NOMO-1 treated with DMSO at 0.1 percent for 48 hours (cell line): ENCODE measurements at regions not wholly inside any gene's neighbourhood (a gene's known extent, or its start where the extent isn't known, plus 50 kb on each side); places are given as distances from the start of the nearest gene placed in this dataset.

ENCODE experiments used
- DNase-seq: peaks from one replicate; lab custom pipeline; 2025; ENCODE audit not compliant: unreplicated experiment; lab: John Stamatoyannopoulos, UW

GRCh38 chr6:144574796-144575195, 289.7 kb downstream of the UTRN start:
- no peak for DNase-seq

DNA sequence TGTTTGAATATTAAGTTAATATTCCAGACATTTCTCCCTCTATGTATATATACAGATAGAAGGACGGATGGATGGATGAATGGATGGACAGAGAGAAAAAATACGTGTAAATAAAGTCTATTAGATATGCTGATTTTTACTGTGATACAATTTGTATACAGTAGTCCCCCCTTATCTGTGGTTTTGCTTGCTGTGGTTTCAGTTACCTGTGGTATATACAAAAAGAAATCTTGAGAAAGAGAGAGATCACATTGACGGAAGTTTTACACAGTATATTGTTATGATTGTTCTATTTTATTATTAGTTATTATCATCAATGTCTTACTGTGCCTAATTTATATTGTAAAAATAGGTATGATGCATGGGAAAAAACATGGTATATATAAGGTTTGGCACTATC, 290.2 kb downstream of the UTRN start:
- no peak for DNase-seq

- no peak for DNase-seq
These were observed 291.7 kb downstream of the UTRN start for GRCh38 chr6:144576871-144577270.

DNA sequence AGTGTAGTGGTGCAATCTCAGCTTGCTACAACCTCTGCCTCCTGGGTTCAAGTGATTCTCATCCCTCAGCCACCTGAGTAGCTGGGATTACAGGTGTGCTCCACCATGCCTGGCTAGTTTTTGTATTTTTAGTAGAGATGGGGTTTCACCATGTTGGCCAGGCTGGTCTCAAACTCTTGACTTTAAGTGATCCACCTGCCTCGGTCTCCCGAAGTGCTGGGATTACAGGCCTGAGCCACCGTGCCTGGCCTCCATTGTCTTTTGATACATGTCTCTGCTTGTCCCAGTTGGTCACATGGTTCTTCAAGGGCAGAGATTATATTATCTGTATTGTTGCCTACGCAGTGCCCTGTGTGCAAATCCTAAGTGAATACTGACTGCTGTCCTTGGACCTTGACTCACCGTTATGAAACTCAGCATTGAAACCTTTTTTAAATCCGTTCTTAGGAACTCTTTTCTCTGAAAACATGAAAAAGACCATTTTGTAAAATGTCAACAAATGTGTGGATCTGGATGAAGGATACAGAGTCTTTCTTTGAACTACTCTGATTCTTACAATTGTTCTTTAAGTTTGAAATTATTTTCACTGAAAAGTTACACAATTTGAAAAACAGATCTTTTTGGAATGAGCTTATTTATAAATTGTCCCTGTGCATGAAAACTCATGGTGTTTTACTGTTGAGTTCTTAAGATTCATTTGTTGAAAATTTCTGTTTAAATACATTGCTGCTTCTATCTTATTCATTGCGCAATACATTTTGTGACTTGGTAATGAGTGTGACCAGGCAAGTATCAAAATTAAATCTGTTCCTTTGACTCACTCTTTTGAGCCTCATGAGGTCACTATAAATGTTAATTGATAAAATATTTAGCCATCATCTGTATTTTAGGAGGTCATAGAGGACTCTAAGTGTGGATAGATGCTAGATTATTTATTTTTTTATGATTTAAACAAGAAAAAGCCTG, 293.5 kb downstream of the UTRN start:
- DNase-seq: no peak

DNA sequence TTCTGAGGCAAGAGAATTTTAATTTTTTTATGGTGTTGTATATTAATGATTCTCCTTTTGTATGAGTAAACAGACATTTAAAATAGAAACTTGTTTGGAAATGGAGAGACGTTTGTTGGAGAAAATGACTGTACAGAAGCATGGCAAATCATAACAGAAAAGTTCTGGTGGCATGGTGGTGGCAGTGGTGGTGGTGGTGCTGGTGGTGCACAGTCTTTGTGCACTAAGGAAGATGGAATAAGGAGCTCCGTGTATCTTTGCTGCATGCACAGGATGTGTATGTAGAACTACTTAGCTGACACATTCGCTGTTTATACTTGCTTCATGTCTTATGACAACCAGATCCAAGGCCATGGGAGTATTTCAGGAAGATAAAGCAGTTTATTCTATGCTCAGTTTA, 294.9 kb downstream of the UTRN start:
- DNase-seq: no peak

DNA sequence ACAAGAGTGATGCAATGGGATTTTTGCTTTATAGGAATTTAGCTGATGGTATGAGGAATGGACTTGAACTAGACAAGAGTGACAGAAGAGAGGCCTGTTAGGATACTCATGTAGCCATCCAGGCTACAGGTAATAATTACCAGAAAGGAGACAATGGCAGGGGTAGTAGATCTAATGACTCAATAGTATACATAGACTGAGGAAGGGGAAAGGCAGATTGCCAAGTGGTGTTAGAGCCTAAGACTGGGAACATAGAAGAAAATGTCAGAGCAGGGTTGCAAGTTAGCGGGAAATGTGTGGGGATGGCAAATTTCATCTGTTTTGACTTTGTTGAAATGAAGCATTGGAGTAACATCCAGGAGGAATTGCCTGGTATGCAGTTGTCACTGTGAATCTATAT, 295.6 kb downstream of the UTRN start:
- no peak for DNase-seq

- DNase-seq: peak; percentile 21
These were observed 296.8 kb downstream of the UTRN start for GRCh38 chr6:144581812-144582537.

DNA sequence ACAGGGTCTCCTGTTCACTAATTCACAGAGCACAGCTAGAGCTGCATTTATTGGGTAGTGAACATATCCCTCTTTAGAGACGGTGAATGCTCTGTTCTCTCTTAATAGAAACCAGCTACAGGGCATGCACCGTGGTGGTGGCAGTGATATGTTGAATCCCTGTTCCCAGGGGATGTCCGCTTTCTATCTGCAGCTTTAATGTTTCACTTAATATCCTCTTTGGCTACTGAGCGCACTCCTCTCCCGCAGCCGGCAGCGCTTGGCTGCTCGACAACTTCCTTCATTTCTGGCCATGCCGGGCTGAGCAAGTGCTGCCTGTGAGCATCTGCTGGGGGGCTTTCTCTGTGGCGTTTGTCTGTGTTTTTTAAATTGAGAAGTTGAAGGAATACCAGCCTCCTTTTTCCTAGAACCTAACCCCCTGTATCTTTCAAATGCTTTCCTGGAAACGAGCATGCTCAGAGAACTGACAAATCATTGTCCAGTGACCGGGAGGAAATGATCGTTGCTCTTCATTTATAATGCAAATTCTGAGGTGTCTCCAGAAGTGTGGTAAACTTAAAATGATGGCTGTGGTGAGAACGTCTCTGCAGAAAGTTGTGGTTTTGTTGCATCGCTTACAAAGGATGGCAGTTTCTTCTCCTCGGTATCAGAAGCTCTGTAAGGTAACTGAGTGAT, 297.9 kb downstream of the UTRN start:
- DNase-seq: peak; percentile 82

- no peak for DNase-seq
These were observed 298.4 kb downstream of the UTRN start for GRCh38 chr6:144583614-144583954.

- peak; percentile 67 for DNase-seq
These were observed 300.2 kb downstream of the UTRN start for GRCh38 chr6:144585217-144585814.

- DNase-seq: no peak
These were observed 301.9 kb downstream of the UTRN start for GRCh38 chr6:144586986-144587385.

DNA sequence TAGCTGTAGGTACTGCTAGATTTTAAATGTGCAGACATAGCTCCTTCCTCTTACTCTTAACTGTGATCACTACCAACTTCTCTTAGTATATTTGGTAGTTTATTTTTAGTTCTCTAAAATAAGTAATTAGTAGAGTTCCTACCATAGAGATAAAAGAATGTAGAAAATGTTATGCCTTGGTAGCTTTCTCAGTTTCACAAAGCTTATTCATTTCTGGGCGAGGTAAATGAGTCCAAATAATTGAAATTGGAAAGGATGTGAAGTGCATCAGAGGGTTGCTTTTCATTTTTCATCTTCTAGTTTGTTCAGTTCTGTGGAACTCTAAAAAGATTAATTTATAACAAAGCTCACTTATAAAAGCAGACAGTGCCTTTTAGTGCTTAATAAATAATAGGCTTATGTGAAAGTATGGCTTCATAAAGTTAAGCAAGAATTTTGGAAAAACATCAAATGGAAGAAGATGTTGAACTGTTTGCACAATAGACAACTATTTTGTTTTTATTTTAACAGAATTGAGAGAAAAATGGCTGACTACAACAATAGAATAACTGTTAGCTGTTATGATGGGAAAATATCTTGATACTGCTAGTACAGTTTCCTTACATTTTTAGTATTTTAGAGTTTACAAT, 303.7 kb downstream of the UTRN start:
- no peak for DNase-seq

DNA sequence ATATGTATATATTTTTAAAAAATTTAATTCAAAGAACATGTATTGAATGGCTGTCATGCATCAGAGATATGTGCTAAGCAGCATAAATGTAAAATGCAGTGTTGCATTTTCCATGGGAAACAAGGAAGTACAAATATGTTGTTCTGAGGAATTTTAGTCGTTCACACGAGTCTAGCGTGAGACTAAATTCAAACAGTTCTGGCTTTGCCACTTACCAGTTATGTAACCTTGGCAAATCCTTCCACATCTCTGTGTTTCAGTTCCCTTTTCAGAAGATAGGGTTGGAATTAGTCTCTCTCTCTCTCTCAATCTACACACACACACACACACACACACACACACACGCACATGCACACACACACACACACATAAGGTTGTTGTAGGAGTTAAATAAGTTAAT, 305.4 kb downstream of the UTRN start:
- peak; percentile 92 for DNase-seq

GRCh38 chr6:144593392-144593791, 308.3 kb downstream of the UTRN start:
- no peak for DNase-seq

DNA sequence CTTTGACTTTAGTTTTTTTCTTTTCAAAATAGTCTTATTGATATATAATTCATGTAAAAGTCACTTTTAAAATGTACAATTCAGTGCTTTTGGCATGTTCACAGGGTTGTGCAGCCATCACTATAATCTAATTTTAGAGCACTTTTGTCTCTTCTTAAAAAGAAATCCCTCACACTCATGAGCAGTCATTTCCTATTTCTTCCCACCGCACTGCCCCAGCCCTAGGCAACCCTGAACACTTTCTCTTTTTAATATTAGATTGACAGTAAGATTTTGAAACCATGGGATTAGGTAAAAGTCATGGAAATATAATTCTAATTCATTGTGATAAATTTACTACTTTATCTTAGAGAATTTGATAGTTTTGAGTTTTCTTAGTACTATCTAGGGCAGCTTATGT, 309.4 kb downstream of the UTRN start:
- no peak for DNase-seq

DNA sequence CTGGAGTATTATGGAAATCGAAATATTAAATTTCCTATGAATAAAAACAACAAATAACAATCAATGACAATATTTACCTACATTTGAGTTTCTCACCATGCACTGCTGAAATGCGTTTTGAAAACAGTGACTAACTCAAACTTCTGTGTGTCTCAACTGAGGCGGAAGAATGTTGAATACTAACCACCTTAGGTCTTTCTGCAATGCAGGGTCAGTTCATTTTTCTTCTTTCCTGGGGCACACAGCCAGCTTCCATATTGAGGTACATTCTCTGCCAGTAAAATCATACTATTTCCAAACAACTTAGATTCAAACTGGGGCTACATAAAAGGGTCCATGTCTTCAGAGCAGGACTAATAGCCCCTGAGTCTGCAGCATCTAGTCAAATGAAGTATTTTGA, 310.1 kb downstream of the UTRN start:
- no peak for DNase-seq

- DNase-seq: no peak
These were observed 312.4 kb downstream of the UTRN start for GRCh38 chr6:144597511-144597910.

GRCh38 chr6:144599615-144600014, 314.5 kb downstream of the UTRN start:
- DNase-seq: no peak

GRCh38 chr6:144601221-144601620, 316.1 kb downstream of the UTRN start:
- DNase-seq: no peak

DNA sequence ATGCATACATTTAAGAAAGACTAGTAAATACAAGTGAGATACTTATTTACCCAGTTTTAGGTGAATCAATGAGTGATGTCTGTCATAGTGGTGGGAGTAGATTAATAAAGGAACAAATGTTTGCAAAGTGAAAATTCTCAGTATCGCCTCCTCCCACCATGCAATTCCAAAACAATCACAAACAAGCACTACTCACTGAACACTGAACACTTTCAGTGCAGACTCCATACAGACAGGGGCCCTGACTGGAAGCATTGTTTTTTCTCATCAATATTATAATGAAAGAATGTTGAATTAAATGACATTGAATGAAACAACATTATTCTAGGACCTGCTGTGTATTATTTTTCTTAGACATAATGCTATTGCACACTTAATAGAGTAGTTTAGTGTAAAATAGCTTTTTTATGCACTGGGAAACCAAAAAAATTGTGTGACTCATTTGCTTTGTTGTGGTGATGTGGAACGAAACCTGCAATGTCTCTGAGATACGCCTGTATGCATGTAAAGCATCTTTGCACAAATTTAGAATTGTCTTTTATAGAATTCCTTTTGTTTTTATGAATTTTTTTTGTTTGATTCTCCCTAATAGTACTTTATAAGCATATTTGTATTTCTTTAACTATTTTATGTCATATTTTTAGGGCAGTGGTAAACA, 317.5 kb downstream of the UTRN start:
- DNase-seq: no peak
